ENCODE measurements at regions not wholly inside any gene's neighbourhood (a gene's known extent, or its start where the extent isn't known, plus 50 kb on each side); places are given as distances from the start of the nearest gene placed in this dataset.

DNA sequence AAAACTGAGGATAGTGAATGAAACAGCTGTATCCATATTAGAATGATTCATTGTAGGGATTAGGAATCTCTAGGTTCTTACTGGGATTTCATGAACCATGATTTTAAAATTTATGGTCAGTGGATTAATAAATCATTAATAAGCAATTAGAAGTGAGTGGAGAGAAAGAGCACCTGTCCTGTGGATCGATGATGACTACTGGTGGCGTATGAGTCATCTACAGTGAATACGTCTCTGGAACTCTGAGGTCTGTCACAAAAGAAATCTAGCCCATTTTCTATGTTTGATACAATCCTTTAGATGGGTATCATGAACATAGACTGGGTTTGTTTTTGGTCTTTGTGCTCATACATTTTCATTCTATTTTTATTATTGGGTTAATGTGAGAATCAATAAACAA is 77.3 kb upstream of the RTL1 start:
- no peaks in the 10 kb centered on the region for H3K36me3 Mint-ChIP-seq (ENCODE audit: low read depth)
- CTCF ChIA-PET, result no interaction called here

DNA sequence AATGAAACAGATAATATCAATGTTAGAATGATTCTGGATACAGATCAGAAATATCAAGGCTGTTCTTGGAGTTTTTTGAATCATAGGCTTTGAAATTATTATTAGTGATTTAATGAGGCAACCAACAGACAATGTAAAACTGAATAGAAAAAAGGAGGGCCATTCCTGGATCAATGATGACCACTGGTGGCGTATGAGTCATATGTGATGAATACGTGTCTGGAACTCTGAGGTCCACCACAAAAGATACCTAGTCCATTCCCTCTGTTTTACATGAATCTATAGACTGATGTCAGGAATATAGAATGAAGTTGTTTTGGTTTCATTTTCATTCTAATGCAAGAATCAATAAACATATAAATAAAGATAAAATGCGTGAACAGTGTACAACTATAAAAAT is 78.3 kb upstream of the RTL1 start:
- Histone ChIP-seq H3K9me3 (ENCODE audit: control insufficient read depth in 1 of 2, insufficient read depth in 1 of 2, low read length in 2 of 2) (no peaks in the 10 kb centered on the region), H3K4me3 (ENCODE audit: low read length) (no peak overlapping the region), H3K27ac (ENCODE audit: low read depth in 1 of 2, low read length in 2 of 2) (no peak overlapping the region), H3K4me1 (ENCODE audit: insufficient read depth, low read length) (no peaks in the 10 kb centered on the region), H3K36me3 (ENCODE audit: insufficient read depth, low read length) (no peaks in the 10 kb centered on the region), H3K27me3 (ENCODE audit: control insufficient read depth in 1 of 2, insufficient read depth in 2 of 2, low read length in 2 of 2) (no peaks in the 10 kb centered on the region)
- H3K36me3 Mint-ChIP-seq (ENCODE audit: low read depth), result no peaks in the 10 kb centered on the region
- H3K9me3 Mint-ChIP-seq, result no peaks in the 10 kb centered on the region
- TF ChIP-seq, protein P1, sequence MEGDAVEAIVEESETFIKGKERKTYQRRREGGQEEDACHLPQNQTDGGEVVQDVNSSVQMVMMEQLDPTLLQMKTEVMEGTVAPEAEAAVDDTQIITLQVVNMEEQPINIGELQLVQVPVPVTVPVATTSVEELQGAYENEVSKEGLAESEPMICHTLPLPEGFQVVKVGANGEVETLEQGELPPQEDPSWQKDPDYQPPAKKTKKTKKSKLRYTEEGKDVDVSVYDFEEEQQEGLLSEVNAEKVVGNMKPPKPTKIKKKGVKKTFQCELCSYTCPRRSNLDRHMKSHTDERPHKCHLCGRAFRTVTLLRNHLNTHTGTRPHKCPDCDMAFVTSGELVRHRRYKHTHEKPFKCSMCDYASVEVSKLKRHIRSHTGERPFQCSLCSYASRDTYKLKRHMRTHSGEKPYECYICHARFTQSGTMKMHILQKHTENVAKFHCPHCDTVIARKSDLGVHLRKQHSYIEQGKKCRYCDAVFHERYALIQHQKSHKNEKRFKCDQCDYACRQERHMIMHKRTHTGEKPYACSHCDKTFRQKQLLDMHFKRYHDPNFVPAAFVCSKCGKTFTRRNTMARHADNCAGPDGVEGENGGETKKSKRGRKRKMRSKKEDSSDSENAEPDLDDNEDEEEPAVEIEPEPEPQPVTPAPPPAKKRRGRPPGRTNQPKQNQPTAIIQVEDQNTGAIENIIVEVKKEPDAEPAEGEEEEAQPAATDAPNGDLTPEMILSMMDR (IDR thresholded peaks at IDR 0.05), result no peak
- ChIA-PET POLR2A (no interaction called here), CTCF (no interaction called here)
- intact Hi-C loops (cut with DNase I, micrococcal nuclease), result no loop called here
- H3K4me3 Mint-ChIP-seq, result no peak overlapping the region
- ATAC-seq (ENCODE audit: poor library complexity), result no peak
- H3K27me3 Mint-ChIP-seq, result peaks cover 31% of the 10 kb centered on the region
- DNase-seq, result no peak
- H3K4me1 Mint-ChIP-seq (ENCODE audit: low read depth), result no peaks in the 10 kb centered on the region
- H3K27ac Mint-ChIP-seq, result no peak overlapping the region

More for the DNA sequence above, 77.3 kb upstream of the RTL1 start:
- ATAC-seq (ENCODE audit: poor library complexity) (no peak), DNase-seq (no peak)
- Histone ChIP-seq H3K27ac (ENCODE audit: low read depth in 1 of 2, low read length in 2 of 2) (no peak overlapping the region), H3K36me3 (ENCODE audit: insufficient read depth, low read length) (no peaks in the 10 kb centered on the region), H3K4me3 (ENCODE audit: low read length) (no peak overlapping the region), H3K4me1 (ENCODE audit: insufficient read depth, low read length) (no peaks in the 10 kb centered on the region), H3K9me3 (ENCODE audit: control insufficient read depth in 1 of 2, insufficient read depth in 1 of 2, low read length in 2 of 2) (no peaks in the 10 kb centered on the region), H3K27me3 (ENCODE audit: control insufficient read depth in 1 of 2, insufficient read depth in 2 of 2, low read length in 2 of 2) (no peaks in the 10 kb centered on the region)
- TF ChIP-seq, protein P1 (IDR thresholded peaks at IDR 0.05), result no peak
- no peak overlapping the region for H3K4me3 Mint-ChIP-seq
- no peaks in the 10 kb centered on the region for H3K9me3 Mint-ChIP-seq
- intact Hi-C loops (cut with DNase I, micrococcal nuclease), result no loop called here
- peaks cover 31% of the 10 kb centered on the region for H3K27me3 Mint-ChIP-seq
- no peak overlapping the region for H3K27ac Mint-ChIP-seq
- POLR2A ChIA-PET, result no interaction called here
- no peaks in the 10 kb centered on the region for H3K4me1 Mint-ChIP-seq (ENCODE audit: low read depth)

DNA sequence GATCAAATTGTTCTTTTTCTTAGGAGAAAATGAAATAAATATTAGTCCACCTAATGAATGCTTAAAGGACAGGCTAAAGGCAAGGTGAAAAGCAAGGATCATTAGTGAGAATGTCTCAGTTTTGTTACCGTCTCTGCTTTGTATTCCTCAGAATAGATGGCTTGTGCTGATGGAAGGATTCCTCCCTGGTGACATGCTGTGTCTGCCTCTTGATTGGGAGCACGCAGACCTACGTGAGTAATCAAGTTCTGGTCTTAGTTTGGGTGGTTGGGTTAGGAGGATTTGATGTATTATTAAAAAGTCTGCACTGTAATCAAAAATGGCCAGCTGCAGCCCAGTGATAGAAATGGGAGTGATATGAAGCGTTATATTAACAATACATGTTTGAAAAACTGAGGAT is 78.8 kb upstream of the RTL1 start:
- Mint-ChIP-seq H3K4me3 (no peak overlapping the region), H3K27ac (no peak overlapping the region), H3K36me3 (ENCODE audit: low read depth) (no peaks in the 10 kb centered on the region), H3K27me3 (peaks cover 31% of the 10 kb centered on the region), H3K9me3 (no peaks in the 10 kb centered on the region), H3K4me1 (ENCODE audit: low read depth) (no peaks in the 10 kb centered on the region)
- ATAC-seq (ENCODE audit: poor library complexity) (no peak), DNase-seq (no peak)
- H3K9me3 ChIP-seq (ENCODE audit: control insufficient read depth in 1 of 2, insufficient read depth in 1 of 2, low read length in 2 of 2), result no peaks in the 10 kb centered on the region
- TF ChIP-seq, protein P1 (IDR thresholded peaks at IDR 0.05), result no peak
- intact Hi-C loops (cut with DNase I, micrococcal nuclease), result no loop called here
- ChIA-PET CTCF (no interaction called here), POLR2A (no interaction called here)
- no peak overlapping the region for H3K27ac ChIP-seq (ENCODE audit: low read depth in 1 of 2, low read length in 2 of 2)
- H3K4me3 ChIP-seq (ENCODE audit: low read length), result no peak overlapping the region
- no peaks in the 10 kb centered on the region for H3K27me3 ChIP-seq (ENCODE audit: control insufficient read depth in 1 of 2, insufficient read depth in 2 of 2, low read length in 2 of 2)
- no peaks in the 10 kb centered on the region for H3K36me3 ChIP-seq (ENCODE audit: insufficient read depth, low read length)
- H3K4me1 ChIP-seq (ENCODE audit: insufficient read depth, low read length), result no peaks in the 10 kb centered on the region

Data from CD4-positive, alpha-beta T cell (primary cell).